ENCODE measurements at regions not wholly inside any gene's neighbourhood (a gene's known extent, or its start where the extent isn't known, plus 50 kb on each side); places are given as distances from the start of the nearest gene placed in this dataset.
"Not testable (repeated sequence)": the region's sequence is repeated elsewhere in the genome, so short reads cannot be mapped to it uniquely, and the experiment has no call there.

DNA sequence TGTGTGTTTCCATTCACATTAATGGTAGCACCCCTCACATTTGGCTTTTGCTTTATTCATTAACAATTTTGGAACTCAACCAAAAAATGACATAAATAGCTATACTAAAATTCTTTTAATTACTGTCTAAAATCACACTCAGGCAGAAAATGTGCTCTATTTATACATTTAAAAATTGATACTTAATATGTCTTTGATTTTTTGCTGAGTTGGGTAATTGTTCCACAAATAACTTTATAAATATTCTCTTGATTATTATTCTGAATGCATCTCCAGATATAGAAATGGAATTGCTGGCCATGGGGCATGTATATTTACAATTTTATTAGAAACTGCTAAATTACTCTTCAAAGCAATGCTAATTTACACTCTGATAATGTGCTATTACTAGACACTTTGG lies 658.7 kb upstream of the CHRM3 start:
- Histone ChIP-seq H3K36me3 (ENCODE audit: control insufficient read depth in 1 of 2, insufficient read depth in 2 of 2, low read length in 2 of 2) (no peaks in the 10 kb centered on the region), H3K27me3 (ENCODE audit: control insufficient read depth in 1 of 2, insufficient read depth in 2 of 2, low read length in 2 of 2) (no peaks in the 10 kb centered on the region), H3K27ac (ENCODE audit: low read depth, low read length) (no peak overlapping the region), H3K9ac (ENCODE audit: low read depth in 1 of 2, low read length in 2 of 2) (no peak overlapping the region), H3K4me1 (ENCODE audit: control insufficient read depth in 1 of 2, insufficient read depth in 2 of 2, low read length in 2 of 2) (no peaks in the 10 kb centered on the region), H3K4me3 (ENCODE audit: low read depth in 1 of 2, low read length in 2 of 2) (no peak overlapping the region), H3K9me3 (ENCODE audit: control insufficient read depth in 1 of 2, low read length in 2 of 2) (no peaks in the 10 kb centered on the region)

DNA sequence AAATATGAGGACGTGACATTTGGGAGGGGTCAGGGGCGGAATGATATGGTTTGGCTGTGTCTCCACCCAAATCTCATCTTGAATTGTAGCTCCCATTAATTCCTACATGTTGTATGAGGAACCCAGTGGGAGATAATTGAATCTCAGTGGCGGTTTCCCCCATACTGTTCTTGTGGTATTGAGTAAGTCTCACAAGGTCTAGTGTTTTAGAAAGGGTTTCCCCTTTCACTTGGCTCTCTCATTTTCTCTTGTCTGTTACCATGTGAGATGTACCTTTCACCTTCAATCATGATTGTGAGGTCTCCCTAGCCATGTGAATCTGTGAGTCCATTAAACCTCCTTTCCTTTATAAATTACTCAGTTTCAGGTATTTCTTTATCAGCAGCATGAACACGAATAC lies 663.6 kb upstream of the CHRM3 start:
- H3K9me3 ChIP-seq (ENCODE audit: control insufficient read depth in 1 of 2, low read length in 2 of 2): no peaks in the 10 kb centered on the region
- no peak overlapping the region for H3K27ac ChIP-seq (ENCODE audit: low read depth, low read length)

DNA sequence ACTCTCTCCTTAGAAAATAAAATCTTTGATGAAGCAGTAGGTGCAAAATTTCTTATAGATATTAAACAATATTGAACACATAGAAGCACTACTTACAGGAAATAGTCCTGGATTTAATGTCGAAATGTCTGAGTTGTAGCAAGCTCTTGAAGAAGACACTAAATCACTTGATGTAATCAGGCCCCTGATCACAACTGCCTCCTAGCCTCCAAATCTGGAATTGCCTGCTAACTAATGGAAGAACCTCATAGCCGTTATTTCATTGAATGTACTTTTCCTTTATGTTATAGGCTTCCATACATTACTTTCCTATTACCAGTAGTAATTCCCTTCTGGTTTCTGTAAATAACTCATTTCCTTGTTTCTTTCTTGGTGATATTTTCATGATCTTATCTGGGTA lies 675.7 kb upstream of the CHRM3 start:
- Histone ChIP-seq H3K9ac (ENCODE audit: low read depth in 1 of 2, low read length in 2 of 2) (no peak overlapping the region), H3K4me1 (ENCODE audit: control insufficient read depth in 1 of 2, insufficient read depth in 2 of 2, low read length in 2 of 2) (no peaks in the 10 kb centered on the region), H3K27ac (ENCODE audit: low read depth, low read length) (no peak overlapping the region)

More for the DNA sequence above, 663.6 kb upstream of the CHRM3 start:
- H3K36me3 ChIP-seq (ENCODE audit: control insufficient read depth in 1 of 2, insufficient read depth in 2 of 2, low read length in 2 of 2): no peaks in the 10 kb centered on the region
- H3K4me3 ChIP-seq (ENCODE audit: low read depth in 1 of 2, low read length in 2 of 2): no peak overlapping the region
- H3K9ac ChIP-seq (ENCODE audit: low read depth in 1 of 2, low read length in 2 of 2): no peak overlapping the region
- H3K27me3 ChIP-seq (ENCODE audit: control insufficient read depth in 1 of 2, insufficient read depth in 2 of 2, low read length in 2 of 2): no peaks in the 10 kb centered on the region
- no peaks in the 10 kb centered on the region for H3K4me1 ChIP-seq (ENCODE audit: control insufficient read depth in 1 of 2, insufficient read depth in 2 of 2, low read length in 2 of 2)

DNA sequence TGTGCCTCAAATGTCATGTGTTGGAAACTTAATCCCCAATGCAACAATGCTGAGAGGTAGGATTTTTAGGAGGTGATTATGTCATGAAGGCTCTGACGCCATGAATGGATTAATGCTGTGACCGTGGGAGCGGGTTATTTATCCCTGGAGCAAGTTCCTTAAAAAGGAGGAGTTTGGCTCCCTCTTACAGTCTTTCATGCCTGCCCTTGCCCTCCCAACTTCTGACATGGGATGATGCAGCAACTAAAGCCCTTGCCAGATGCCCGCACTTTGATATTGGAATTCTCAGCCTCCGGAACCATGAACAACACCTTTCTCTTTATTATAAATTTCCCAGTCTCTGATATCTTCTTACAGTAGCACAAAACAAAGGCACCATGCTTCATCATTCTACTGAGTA lies 685.3 kb upstream of the CHRM3 start:
- peaks cover 0 to 4% of the 10 kb centered on the region in 2 donors for H3K9me3 ChIP-seq (ENCODE audit: control insufficient read depth in 1 of 2, low read length in 2 of 2)
- no peaks in the 10 kb centered on the region for H3K36me3 ChIP-seq (ENCODE audit: control insufficient read depth in 1 of 2, insufficient read depth in 2 of 2, low read length in 2 of 2)
- H3K4me3 ChIP-seq (ENCODE audit: low read depth in 1 of 2, low read length in 2 of 2): no peak overlapping the region
- no peak overlapping the region for H3K9ac ChIP-seq (ENCODE audit: low read depth in 1 of 2, low read length in 2 of 2)
- H3K27ac ChIP-seq (ENCODE audit: low read depth, low read length): no peak overlapping the region
- H3K27me3 ChIP-seq (ENCODE audit: control insufficient read depth in 1 of 2, insufficient read depth in 2 of 2, low read length in 2 of 2): no peaks in the 10 kb centered on the region
- H3K4me1 ChIP-seq (ENCODE audit: control insufficient read depth in 1 of 2, insufficient read depth in 2 of 2, low read length in 2 of 2): no peaks in the 10 kb centered on the region

More for the DNA sequence above, 675.7 kb upstream of the CHRM3 start:
- Histone ChIP-seq H3K9me3 (ENCODE audit: control insufficient read depth in 1 of 2, low read length in 2 of 2) (no peaks in the 10 kb centered on the region), H3K36me3 (ENCODE audit: control insufficient read depth in 1 of 2, insufficient read depth in 2 of 2, low read length in 2 of 2) (no peaks in the 10 kb centered on the region), H3K4me3 (ENCODE audit: low read depth in 1 of 2, low read length in 2 of 2) (no peak overlapping the region), H3K27me3 (ENCODE audit: control insufficient read depth in 1 of 2, insufficient read depth in 2 of 2, low read length in 2 of 2) (no peaks in the 10 kb centered on the region)

DNA sequence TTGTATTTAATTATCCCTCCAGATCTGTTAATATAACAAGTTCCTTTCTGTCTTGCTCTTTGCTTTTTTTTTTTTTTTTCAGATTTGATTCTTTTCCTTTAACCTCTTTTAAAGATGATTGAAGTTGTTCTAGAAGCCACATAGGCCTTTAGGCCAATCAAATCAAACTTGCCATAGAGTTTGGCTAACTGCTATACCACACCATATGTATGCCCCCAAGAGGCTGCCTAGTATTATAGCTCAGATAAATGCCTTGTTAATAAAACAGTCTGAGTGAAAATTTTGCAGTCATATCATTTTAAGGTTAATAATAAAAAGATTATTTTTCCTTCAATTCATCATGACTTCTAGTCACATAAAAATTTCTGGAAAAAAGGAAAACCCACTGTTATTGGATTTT lies 696.0 kb upstream of the CHRM3 start:
- Histone ChIP-seq H3K27me3 (ENCODE audit: control insufficient read depth in 1 of 2, insufficient read depth in 2 of 2, low read length in 2 of 2) (no peaks in the 10 kb centered on the region), H3K27ac (ENCODE audit: low read depth, low read length) (no peak overlapping the region), H3K4me3 (ENCODE audit: low read depth in 1 of 2, low read length in 2 of 2) (no peak overlapping the region), H3K36me3 (ENCODE audit: control insufficient read depth in 1 of 2, insufficient read depth in 2 of 2, low read length in 2 of 2) (no peaks in the 10 kb centered on the region), H3K4me1 (ENCODE audit: control insufficient read depth in 1 of 2, insufficient read depth in 2 of 2, low read length in 2 of 2) (no peaks in the 10 kb centered on the region), H3K9ac (ENCODE audit: low read depth in 1 of 2, low read length in 2 of 2) (no peak overlapping the region), H3K9me3 (ENCODE audit: control insufficient read depth in 1 of 2, low read length in 2 of 2) (no peaks in the 10 kb centered on the region)

DNA sequence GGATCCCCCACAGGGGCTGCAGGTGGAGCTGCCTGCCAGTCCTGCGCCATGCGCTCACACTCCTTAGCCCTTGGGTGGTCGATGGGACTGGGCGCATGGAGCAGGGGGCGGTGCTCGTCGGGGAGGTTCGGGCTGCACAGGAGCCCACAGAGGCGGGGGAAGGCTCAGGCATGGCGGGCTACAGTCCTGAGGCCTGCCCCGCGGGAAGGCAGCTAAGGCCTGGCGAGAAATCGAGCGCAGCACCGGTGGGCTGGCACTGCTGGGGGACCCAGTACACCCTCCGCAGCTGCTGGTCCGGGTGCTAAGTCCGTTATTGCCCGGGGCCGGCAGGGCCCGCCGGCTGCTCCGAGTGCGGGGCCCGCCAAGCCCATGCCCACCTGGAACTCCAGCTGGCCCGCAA lies 701.8 kb upstream of the CHRM3 start:
- H3K4me3 ChIP-seq (ENCODE audit: low read depth in 1 of 2, low read length in 2 of 2); H3K9ac ChIP-seq (ENCODE audit: low read depth in 1 of 2, low read length in 2 of 2); H3K9me3 ChIP-seq (ENCODE audit: control insufficient read depth in 1 of 2, low read length in 2 of 2); H3K4me1 ChIP-seq (ENCODE audit: control insufficient read depth in 1 of 2, insufficient read depth in 2 of 2, low read length in 2 of 2); H3K27me3 ChIP-seq (ENCODE audit: control insufficient read depth in 1 of 2, insufficient read depth in 2 of 2, low read length in 2 of 2); H3K27ac ChIP-seq (ENCODE audit: low read depth, low read length); H3K36me3 ChIP-seq (ENCODE audit: control insufficient read depth in 1 of 2, insufficient read depth in 2 of 2, low read length in 2 of 2): not testable (repeated sequence)

DNA sequence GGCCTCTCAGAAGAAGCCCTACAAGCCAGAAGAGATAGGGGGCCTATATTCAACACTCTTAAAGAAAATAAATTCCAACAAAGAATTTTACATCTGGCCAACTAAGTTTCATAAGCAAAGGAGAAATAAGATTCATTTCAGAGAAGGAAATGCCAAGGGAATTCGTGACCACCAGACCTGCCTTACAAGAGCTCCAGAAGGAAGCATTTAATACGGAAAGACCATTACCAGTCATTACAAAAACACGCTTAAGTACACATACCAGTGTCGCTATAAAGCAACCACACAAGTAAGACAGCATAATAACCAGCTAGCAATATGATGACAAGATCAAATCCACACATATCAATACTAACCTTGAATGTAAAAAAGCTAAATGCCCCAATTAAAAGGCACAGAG lies 704.9 kb upstream of the CHRM3 start:
- Histone ChIP-seq H3K4me3 (ENCODE audit: low read depth in 1 of 2, low read length in 2 of 2) (no peak overlapping the region), H3K27me3 (ENCODE audit: control insufficient read depth in 1 of 2, insufficient read depth in 2 of 2, low read length in 2 of 2) (no peaks in the 10 kb centered on the region), H3K4me1 (ENCODE audit: control insufficient read depth in 1 of 2, insufficient read depth in 2 of 2, low read length in 2 of 2) (no peaks in the 10 kb centered on the region), H3K9ac (ENCODE audit: low read depth in 1 of 2, low read length in 2 of 2) (no peak overlapping the region), H3K27ac (ENCODE audit: low read depth, low read length) (no peak overlapping the region), H3K36me3 (ENCODE audit: control insufficient read depth in 1 of 2, insufficient read depth in 2 of 2, low read length in 2 of 2) (no peaks in the 10 kb centered on the region), H3K9me3 (ENCODE audit: control insufficient read depth in 1 of 2, low read length in 2 of 2) (no peaks in the 10 kb centered on the region)

DNA sequence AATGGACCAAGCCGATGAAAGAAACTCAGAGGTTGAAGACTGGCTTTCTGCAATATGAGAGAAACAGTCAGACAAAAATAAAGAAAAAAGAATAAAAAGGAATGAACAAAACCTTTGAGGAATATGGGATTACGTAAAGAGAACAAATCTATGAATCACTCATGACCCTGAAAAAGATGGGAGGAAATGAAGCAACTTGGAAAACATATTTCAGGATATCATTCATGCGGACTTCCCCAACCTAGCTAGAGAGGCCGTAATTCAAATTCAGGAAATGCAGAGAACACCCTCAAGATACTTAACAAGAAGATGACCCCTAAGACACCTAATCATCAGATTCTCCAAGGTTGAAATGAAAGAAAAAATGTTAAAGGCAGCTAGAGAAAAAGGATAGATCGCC lies 705.3 kb upstream of the CHRM3 start:
- Histone ChIP-seq H3K4me1 (ENCODE audit: control insufficient read depth in 1 of 2, insufficient read depth in 2 of 2, low read length in 2 of 2) (no peaks in the 10 kb centered on the region), H3K36me3 (ENCODE audit: control insufficient read depth in 1 of 2, insufficient read depth in 2 of 2, low read length in 2 of 2) (no peaks in the 10 kb centered on the region), H3K9ac (ENCODE audit: low read depth in 1 of 2, low read length in 2 of 2) (no peak overlapping the region), H3K4me3 (ENCODE audit: low read depth in 1 of 2, low read length in 2 of 2) (no peak overlapping the region), H3K9me3 (ENCODE audit: control insufficient read depth in 1 of 2, low read length in 2 of 2) (no peaks in the 10 kb centered on the region), H3K27me3 (ENCODE audit: control insufficient read depth in 1 of 2, insufficient read depth in 2 of 2, low read length in 2 of 2) (no peaks in the 10 kb centered on the region), H3K27ac (ENCODE audit: low read depth, low read length) (no peak overlapping the region)

DNA sequence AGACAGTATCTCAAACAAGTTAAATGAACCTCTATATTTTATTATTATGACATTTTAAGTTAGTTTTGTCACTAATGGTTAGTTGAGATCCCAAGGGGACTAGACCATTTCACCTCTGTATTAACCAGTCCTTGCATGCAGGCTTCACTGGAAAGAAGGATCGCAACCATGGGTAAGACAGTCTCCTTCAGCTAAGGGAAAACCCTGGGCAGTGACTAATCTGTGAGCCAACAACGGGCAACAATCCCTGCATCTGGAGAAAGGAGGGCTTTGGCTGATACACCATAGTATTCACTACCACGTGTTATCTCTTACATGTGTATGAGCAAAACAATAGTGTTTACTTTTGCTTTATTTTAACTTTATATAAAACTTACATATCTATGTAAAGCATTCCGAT lies 708.8 kb upstream of the CHRM3 start:
- no peak overlapping the region for H3K27ac ChIP-seq (ENCODE audit: low read depth, low read length)
- H3K4me1 ChIP-seq (ENCODE audit: control insufficient read depth in 1 of 2, insufficient read depth in 2 of 2, low read length in 2 of 2): no peaks in the 10 kb centered on the region
- no peak overlapping the region for H3K9ac ChIP-seq (ENCODE audit: low read depth in 1 of 2, low read length in 2 of 2)
- no peaks in the 10 kb centered on the region for H3K36me3 ChIP-seq (ENCODE audit: control insufficient read depth in 1 of 2, insufficient read depth in 2 of 2, low read length in 2 of 2)
- no peak overlapping the region for H3K4me3 ChIP-seq (ENCODE audit: low read depth in 1 of 2, low read length in 2 of 2)
- no peaks in the 10 kb centered on the region for H3K9me3 ChIP-seq (ENCODE audit: control insufficient read depth in 1 of 2, low read length in 2 of 2)
- H3K27me3 ChIP-seq (ENCODE audit: control insufficient read depth in 1 of 2, insufficient read depth in 2 of 2, low read length in 2 of 2): no peaks in the 10 kb centered on the region

DNA sequence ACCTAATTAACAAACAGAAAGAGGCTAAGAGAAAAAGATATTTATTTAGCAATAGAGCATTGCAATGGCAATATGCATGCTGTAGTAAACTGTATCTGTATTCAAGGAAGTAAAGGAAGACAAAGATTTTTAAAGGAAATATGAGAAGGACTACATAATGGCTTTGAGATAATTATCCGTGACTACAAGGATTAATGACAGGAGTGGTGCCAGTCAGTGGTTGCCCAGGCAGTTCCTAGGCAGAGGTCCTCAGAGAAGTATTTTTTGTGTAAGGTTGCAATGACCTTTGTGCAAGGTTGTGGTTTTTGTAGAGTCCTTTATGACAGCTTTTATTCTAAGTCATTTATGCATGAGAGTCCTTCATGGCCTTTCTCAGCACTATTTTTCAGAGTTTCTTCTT lies 711.1 kb upstream of the CHRM3 start:
- no peaks in the 10 kb centered on the region for H3K27me3 ChIP-seq (ENCODE audit: control insufficient read depth in 1 of 2, insufficient read depth in 2 of 2, low read length in 2 of 2)
- no peaks in the 10 kb centered on the region for H3K9me3 ChIP-seq (ENCODE audit: control insufficient read depth in 1 of 2, low read length in 2 of 2)
- H3K9ac ChIP-seq (ENCODE audit: low read depth in 1 of 2, low read length in 2 of 2): no peak overlapping the region
- H3K4me3 ChIP-seq (ENCODE audit: low read depth in 1 of 2, low read length in 2 of 2): no peak overlapping the region
- no peak overlapping the region for H3K27ac ChIP-seq (ENCODE audit: low read depth, low read length)
- no peaks in the 10 kb centered on the region for H3K4me1 ChIP-seq (ENCODE audit: control insufficient read depth in 1 of 2, insufficient read depth in 2 of 2, low read length in 2 of 2)
- H3K36me3 ChIP-seq (ENCODE audit: control insufficient read depth in 1 of 2, insufficient read depth in 2 of 2, low read length in 2 of 2): no peaks in the 10 kb centered on the region

DNA sequence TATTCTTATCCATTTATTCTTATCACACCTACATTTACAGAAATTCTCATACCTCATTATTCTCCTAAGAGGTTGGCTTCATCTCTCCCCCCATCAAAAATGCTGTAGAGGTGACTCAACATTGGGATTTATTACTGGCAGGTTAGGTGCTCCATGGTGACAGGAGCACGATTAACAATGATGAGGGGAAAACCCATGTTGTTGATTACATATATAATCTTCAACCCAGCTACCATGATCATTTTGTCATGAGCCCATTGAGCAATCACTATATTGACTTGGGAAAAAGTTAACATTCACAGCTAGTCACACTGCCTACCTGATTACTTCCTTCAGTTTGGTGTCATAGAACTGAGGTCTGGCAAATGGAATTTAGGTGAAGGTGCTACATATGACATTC lies 712.1 kb upstream of the CHRM3 start:
- Histone ChIP-seq H3K4me3 (ENCODE audit: low read depth in 1 of 2, low read length in 2 of 2) (no peak overlapping the region), H3K4me1 (ENCODE audit: control insufficient read depth in 1 of 2, insufficient read depth in 2 of 2, low read length in 2 of 2) (no peaks in the 10 kb centered on the region), H3K27ac (ENCODE audit: low read depth, low read length) (no peak overlapping the region), H3K27me3 (ENCODE audit: control insufficient read depth in 1 of 2, insufficient read depth in 2 of 2, low read length in 2 of 2) (no peaks in the 10 kb centered on the region), H3K9ac (ENCODE audit: low read depth in 1 of 2, low read length in 2 of 2) (no peak overlapping the region), H3K36me3 (ENCODE audit: control insufficient read depth in 1 of 2, insufficient read depth in 2 of 2, low read length in 2 of 2) (no peaks in the 10 kb centered on the region), H3K9me3 (ENCODE audit: control insufficient read depth in 1 of 2, low read length in 2 of 2) (no peaks in the 10 kb centered on the region)
